ENCODE measurements at regions not wholly inside any gene's neighbourhood (a gene's known extent, or its start where the extent isn't known, plus 50 kb on each side); places are given as distances from the start of the nearest gene placed in this dataset.
"Not testable (repeated sequence)": the region's sequence is repeated elsewhere in the genome, so short reads cannot be mapped to it uniquely, and the experiment has no call there.

- Histone ChIP-seq H3K9me3 (ENCODE audit: control insufficient read depth, insufficient read depth, low read length) (no peaks in the 10 kb centered on the region), H3K9ac (ENCODE audit: low read depth, low read length) (no peak overlapping the region), H3K4me1 (ENCODE audit: insufficient read depth, low read length) (peaks cover 3% of the 10 kb centered on the region; the same call in 1 of the 2 replicates), H3K36me3 (ENCODE audit: insufficient read depth, low read length) (no peaks in the 10 kb centered on the region)
Observed at GRCh38 chr4:32662803-32663202, 1942.6 kb downstream of the PCDH7 start.

GRCh38 chr4:32672359-32672758 lies 1952.2 kb downstream of the PCDH7 start:
- Histone ChIP-seq H3K9me3 (ENCODE audit: control insufficient read depth, insufficient read depth, low read length) (no peaks in the 10 kb centered on the region; the same call in 1 of the 2 replicates), H3K9ac (ENCODE audit: low read depth, low read length) (no peak overlapping the region), H3K36me3 (ENCODE audit: insufficient read depth, low read length) (no peaks in the 10 kb centered on the region)

GRCh38 chr4:32680946-32681345 lies 1960.8 kb downstream of the PCDH7 start:
- Histone ChIP-seq H3K36me3 (ENCODE audit: insufficient read depth, low read length) (no peaks in the 10 kb centered on the region), H3K4me1 (ENCODE audit: insufficient read depth, low read length) (peaks cover 13% of the 10 kb centered on the region; the same call in 1 of the 2 replicates), H3K9me3 (ENCODE audit: control insufficient read depth, insufficient read depth, low read length) (no peaks in the 10 kb centered on the region), H3K9ac (ENCODE audit: low read depth, low read length) (no peak overlapping the region)

More at GRCh38 chr4:32672359-32672758, 1952.2 kb downstream of the PCDH7 start:
- no peaks in the 10 kb centered on the region for H3K4me1 ChIP-seq (ENCODE audit: insufficient read depth, low read length)

- Histone ChIP-seq H3K9ac (ENCODE audit: low read depth, low read length) (no peak overlapping the region; the same call in 1 of the 2 replicates), H3K9me3 (ENCODE audit: control insufficient read depth, insufficient read depth, low read length) (no peaks in the 10 kb centered on the region), H3K4me1 (ENCODE audit: insufficient read depth, low read length) (peaks cover 13% of the 10 kb centered on the region; the same call in 1 of the 2 replicates), H3K36me3 (ENCODE audit: insufficient read depth, low read length) (no peaks in the 10 kb centered on the region)
Observed at GRCh38 chr4:32684160-32684559, 1964.0 kb downstream of the PCDH7 start.

DNA sequence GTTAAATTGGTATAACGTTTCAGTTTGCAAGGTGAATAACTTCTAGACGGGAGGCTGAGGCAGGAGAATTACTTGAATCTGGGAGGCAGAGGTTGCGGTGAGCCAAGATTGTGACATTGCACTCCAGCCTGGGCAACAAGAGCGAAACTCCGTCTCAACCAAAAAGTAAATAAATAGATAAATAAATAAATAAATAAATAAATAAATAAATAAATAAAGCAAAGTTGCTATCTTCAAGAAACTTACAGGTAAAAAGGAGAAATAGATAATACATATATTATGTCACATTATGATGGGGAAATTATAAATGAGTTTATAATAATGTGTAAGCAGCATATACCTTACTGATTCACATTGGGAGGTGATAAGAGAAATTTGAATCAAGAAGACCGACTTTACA lies 1966.0 kb downstream of the PCDH7 start:
- no peaks in the 10 kb centered on the region for H3K9me3 ChIP-seq (ENCODE audit: control insufficient read depth, insufficient read depth, low read length)
- peaks cover 13% of the 10 kb centered on the region; the same call in 1 of the 2 replicates for H3K4me1 ChIP-seq (ENCODE audit: insufficient read depth, low read length)
- H3K9ac ChIP-seq (ENCODE audit: low read depth, low read length): no peak overlapping the region
- H3K36me3 ChIP-seq (ENCODE audit: insufficient read depth, low read length): no peaks in the 10 kb centered on the region

DNA sequence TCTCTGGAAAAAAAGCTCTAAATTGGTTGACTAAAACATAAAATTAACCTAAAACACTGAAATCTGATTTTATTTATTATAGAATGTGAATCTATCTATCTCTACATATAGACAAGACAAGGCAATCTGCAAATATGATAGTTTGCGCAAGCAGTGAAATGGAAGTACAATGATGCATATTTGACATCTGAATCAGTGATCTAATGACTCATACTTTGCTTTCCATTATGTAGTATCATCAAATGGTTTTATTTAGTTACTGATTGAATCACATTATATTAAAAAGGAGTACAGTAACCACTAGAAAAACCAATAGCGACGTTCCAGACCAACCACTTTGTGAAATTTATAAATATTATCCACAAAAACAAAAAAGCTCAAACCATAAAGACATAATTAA lies 1969.3 kb downstream of the PCDH7 start:
- Histone ChIP-seq H3K36me3 (ENCODE audit: insufficient read depth, low read length) (no peaks in the 10 kb centered on the region), H3K4me1 (ENCODE audit: insufficient read depth, low read length) (peaks cover 9% of the 10 kb centered on the region; the same call in 1 of the 2 replicates), H3K9me3 (ENCODE audit: control insufficient read depth, insufficient read depth, low read length) (no peaks in the 10 kb centered on the region), H3K9ac (ENCODE audit: low read depth, low read length) (no peak overlapping the region)

- Histone ChIP-seq H3K4me1 (ENCODE audit: insufficient read depth, low read length) (0 out of 2 replicates have a peak, but pooled peaks cover 4% of the 10 kb centered on the region), H3K9ac (ENCODE audit: low read depth, low read length) (no peak overlapping the region), H3K36me3 (ENCODE audit: insufficient read depth, low read length) (no peaks in the 10 kb centered on the region), H3K9me3 (ENCODE audit: control insufficient read depth, insufficient read depth, low read length) (no peaks in the 10 kb centered on the region)
Observed at GRCh38 chr4:32697281-32697814, 1977.2 kb downstream of the PCDH7 start.

- no peaks in the 10 kb centered on the region for H3K36me3 ChIP-seq (ENCODE audit: insufficient read depth, low read length)
- H3K9ac ChIP-seq (ENCODE audit: low read depth, low read length): no peak overlapping the region
- no peaks in the 10 kb centered on the region for H3K9me3 ChIP-seq (ENCODE audit: control insufficient read depth, insufficient read depth, low read length)
- 0 out of 2 replicates have a peak, but pooled peaks cover under 1% of the 10 kb centered on the region for H3K4me1 ChIP-seq (ENCODE audit: insufficient read depth, low read length)
Observed at GRCh38 chr4:32700838-32701237, 1980.7 kb downstream of the PCDH7 start.

- H3K36me3 ChIP-seq (ENCODE audit: insufficient read depth, low read length): no peaks in the 10 kb centered on the region
- H3K4me1 ChIP-seq (ENCODE audit: insufficient read depth, low read length): no peaks in the 10 kb centered on the region
- H3K9ac ChIP-seq (ENCODE audit: low read depth, low read length): no peak overlapping the region
Observed at GRCh38 chr4:32706893-32707292, 1986.7 kb downstream of the PCDH7 start.

DNA sequence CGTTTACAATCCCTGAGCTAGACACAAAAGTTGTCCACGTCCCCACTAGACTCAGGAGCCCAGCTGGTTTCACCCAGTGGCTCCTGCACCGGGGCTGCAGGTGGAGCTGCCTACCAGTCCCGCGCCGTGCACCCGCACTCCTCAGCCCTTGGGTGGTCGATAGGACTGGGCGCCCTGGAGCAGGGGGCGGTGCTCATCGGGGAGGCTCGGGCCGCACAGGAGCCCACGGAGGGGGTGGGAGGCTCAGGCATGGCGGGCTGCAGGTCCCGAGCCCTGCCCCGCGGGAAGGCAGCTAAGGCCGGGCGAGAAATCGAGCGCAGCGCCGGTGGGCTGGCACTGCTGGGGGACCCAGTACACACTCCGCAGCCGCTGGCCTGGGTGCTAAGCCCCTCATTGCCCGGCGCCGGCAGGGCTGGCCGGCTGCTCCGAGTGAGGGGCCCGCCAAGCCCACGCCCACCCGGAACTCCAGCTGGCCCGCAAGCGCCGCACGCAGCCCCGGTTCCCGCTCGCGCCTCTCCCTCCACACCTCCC lies 1996.0 kb downstream of the PCDH7 start:
- H3K9ac ChIP-seq (ENCODE audit: low read depth, low read length); H3K36me3 ChIP-seq (ENCODE audit: insufficient read depth, low read length); H3K4me1 ChIP-seq (ENCODE audit: insufficient read depth, low read length); H3K9me3 ChIP-seq (ENCODE audit: control insufficient read depth, insufficient read depth, low read length): not testable (repeated sequence)

More at GRCh38 chr4:32706893-32707292, 1986.7 kb downstream of the PCDH7 start:
- H3K9me3 ChIP-seq (ENCODE audit: control insufficient read depth, insufficient read depth, low read length): no peaks in the 10 kb centered on the region

- no peaks in the 10 kb centered on the region for H3K36me3 ChIP-seq (ENCODE audit: insufficient read depth, low read length)
- H3K9ac ChIP-seq (ENCODE audit: low read depth, low read length): no peak overlapping the region
- no peaks in the 10 kb centered on the region for H3K9me3 ChIP-seq (ENCODE audit: control insufficient read depth, insufficient read depth, low read length)
- H3K4me1 ChIP-seq (ENCODE audit: insufficient read depth, low read length): no peaks in the 10 kb centered on the region
Observed at GRCh38 chr4:32735856-32736590, 2015.9 kb downstream of the PCDH7 start.

DNA sequence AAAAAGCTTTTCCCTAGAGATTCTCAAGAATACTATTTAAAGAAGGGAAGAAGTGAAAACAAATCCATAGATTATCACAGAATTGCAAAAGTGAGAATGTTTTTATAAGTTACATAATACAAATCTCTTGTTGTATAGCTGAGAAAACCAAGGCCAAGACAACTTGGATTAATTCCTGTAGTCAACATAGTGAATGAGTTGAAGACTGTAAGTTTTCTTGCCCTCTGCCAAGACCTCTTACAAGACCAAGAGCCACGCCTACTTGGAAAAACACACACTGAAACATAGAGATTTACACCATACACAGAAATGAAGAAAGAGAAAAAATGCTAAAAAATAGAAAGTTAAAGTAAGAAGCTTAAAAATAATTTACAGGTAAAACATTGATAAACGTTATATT lies 2024.0 kb downstream of the PCDH7 start:
- Histone ChIP-seq H3K9me3 (ENCODE audit: control insufficient read depth, insufficient read depth, low read length) (no peaks in the 10 kb centered on the region), H3K9ac (ENCODE audit: low read depth, low read length) (no peak overlapping the region), H3K4me1 (ENCODE audit: insufficient read depth, low read length) (no peaks in the 10 kb centered on the region), H3K36me3 (ENCODE audit: insufficient read depth, low read length) (no peaks in the 10 kb centered on the region)

DNA sequence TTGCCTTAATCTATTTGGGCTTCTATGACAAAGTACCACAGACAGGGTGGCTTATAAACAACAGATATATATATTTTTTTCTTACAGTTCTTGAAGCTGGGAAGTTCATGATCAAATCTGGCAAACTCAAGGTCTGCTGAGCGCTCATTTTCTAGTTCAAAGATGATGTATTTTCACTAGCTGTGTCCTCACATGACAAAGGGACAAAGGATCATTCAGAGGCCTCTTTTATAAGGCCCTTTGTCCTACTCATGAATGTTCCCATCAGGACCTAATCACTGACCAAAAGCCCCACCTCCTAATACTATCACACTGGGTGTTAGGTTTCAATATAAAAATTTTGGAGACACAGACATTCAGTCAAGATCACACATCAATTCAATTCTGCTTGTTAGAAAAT lies 2025.2 kb downstream of the PCDH7 start:
- Histone ChIP-seq H3K9ac (ENCODE audit: low read depth, low read length) (no peak overlapping the region), H3K4me1 (ENCODE audit: insufficient read depth, low read length) (no peaks in the 10 kb centered on the region), H3K9me3 (ENCODE audit: control insufficient read depth, insufficient read depth, low read length) (no peaks in the 10 kb centered on the region), H3K36me3 (ENCODE audit: insufficient read depth, low read length) (no peaks in the 10 kb centered on the region)

DNA sequence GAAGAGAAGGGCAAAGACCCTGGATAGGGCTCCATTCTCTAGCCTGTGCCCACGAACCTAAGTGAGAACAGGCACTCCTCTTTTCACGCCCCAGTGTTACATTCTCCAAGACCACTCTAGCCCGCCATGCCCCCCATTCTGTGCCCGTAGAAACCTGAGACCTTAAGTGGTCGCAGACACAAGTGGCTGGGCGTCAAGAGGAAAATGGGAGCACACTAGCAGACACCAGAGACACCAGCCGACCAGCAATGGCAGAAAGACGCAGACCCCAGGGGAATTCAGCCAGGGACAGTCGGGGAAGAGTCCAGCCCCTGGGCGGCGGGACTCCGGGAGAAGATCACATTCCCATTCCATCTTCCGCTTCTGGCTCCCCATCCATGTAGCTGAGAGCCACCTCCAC lies 2027.9 kb downstream of the PCDH7 start:
- H3K9me3 ChIP-seq (ENCODE audit: control insufficient read depth, insufficient read depth, low read length): no peaks in the 10 kb centered on the region
- H3K36me3 ChIP-seq (ENCODE audit: insufficient read depth, low read length): no peaks in the 10 kb centered on the region
- no peaks in the 10 kb centered on the region for H3K4me1 ChIP-seq (ENCODE audit: insufficient read depth, low read length)
- no peak overlapping the region for H3K9ac ChIP-seq (ENCODE audit: low read depth, low read length)

- Histone ChIP-seq H3K9ac (ENCODE audit: low read depth, low read length) (no peak overlapping the region), H3K9me3 (ENCODE audit: control insufficient read depth, insufficient read depth, low read length) (no peaks in the 10 kb centered on the region), H3K36me3 (ENCODE audit: insufficient read depth, low read length) (no peaks in the 10 kb centered on the region), H3K4me1 (ENCODE audit: insufficient read depth, low read length) (no peaks in the 10 kb centered on the region)
Observed at GRCh38 chr4:32748498-32748897, 2028.3 kb downstream of the PCDH7 start.

Measured in ES-I3 (cell line).